Cardiac fibroblast (primary cell): ENCODE measurements at regions not wholly inside any gene's neighbourhood (a gene's known extent, or its start where the extent isn't known, plus 50 kb on each side); places are given as distances from the start of the nearest gene placed in this dataset.

Source experiments
- DNase-seq, 2 donors: peaks; one replicate each; pipeline versions ENCODE4 v3.0.0 to v3.0.0-alpha.2; 2010; ENCODE audit warnings: low read depth in 2 of 2
- H3K4me3 ChIP-seq, 2 donors: replicated peaks in 1 of 2; 1 replicate in 1 of 2; 2 replicates in 1 of 2; pipeline ENCODE4 v1.5.1; 2011; ENCODE audit warnings: low read depth in 2 of 2, low read length in 2 of 2, mild to moderate bottlenecking in 2 of 2, moderate library complexity in 1 of 2
- CTCF ChIP-seq: IDR thresholded peaks from one replicate; pipeline ENCODE4 v1.5.1; 2011; ENCODE audit warnings: low read depth, mild to moderate bottlenecking, low read length, inconsistent platforms

- no peak for DNase-seq
- TF ChIP-seq CTCF, result no peak
- H3K4me3 ChIP-seq, result no peak overlapping the region
These were observed 386.8 kb downstream of the HDGFL1 start for GRCh38 chr6:22956029-22956681.

GRCh38 chr6:22958677-22959076 is 389.3 kb downstream of the HDGFL1 start:
- no peak overlapping the region for H3K4me3 ChIP-seq
- TF ChIP-seq CTCF, result no peak
- no peak for DNase-seq

- H3K4me3 ChIP-seq, result no peak overlapping the region
- no peak for DNase-seq
- TF ChIP-seq CTCF, result no peak
These were observed 390.2 kb downstream of the HDGFL1 start for GRCh38 chr6:22959571-22959970.

- no peak overlapping the region for H3K4me3 ChIP-seq
- TF ChIP-seq CTCF, result no peak
- no peak for DNase-seq
These were observed 395.0 kb downstream of the HDGFL1 start for GRCh38 chr6:22964334-22964733.

- TF ChIP-seq CTCF, result no peak
- no peak for DNase-seq
- no peak overlapping the region for H3K4me3 ChIP-seq
These were observed 396.5 kb downstream of the HDGFL1 start for GRCh38 chr6:22965889-22966288.

GRCh38 chr6:22966691-22967422 is 397.5 kb downstream of the HDGFL1 start:
- TF ChIP-seq CTCF, result no peak
- H3K4me3 ChIP-seq, result no peak overlapping the region
- no peak for DNase-seq
